A549 (cell line): ENCODE measurements at regions not wholly inside any gene's neighbourhood (a gene's known extent, or its start where the extent isn't known, plus 50 kb on each side); places are given as distances from the start of the nearest gene placed in this dataset.

ENCODE experiments used
- BHLHE40 ChIP-seq: IDR thresholded peaks from 2 replicates; pipeline ENCODE4 v1.6.1; 2012; ENCODE audit warnings: low read depth, low read length, inconsistent platforms
- CHD2 ChIP-seq: fragments of 150-350 bp; IDR thresholded peaks from 2 replicates; pipeline ENCODE4 v1.6.1; 2014; ENCODE audit warnings: low read length; ENCODE audit not compliant: partially characterized antibody
- CTCF ChIP-seq: fragments of >200 bp; sonication (Bioruptor Twin); formaldehyde crosslinking; IDR thresholded peaks from 3 replicates; pipeline ENCODE4 v1.5.1; 2016
- E2F6 ChIP-seq: IDR thresholded peaks from 2 replicates; pipeline ENCODE4 v1.6.1; 2012; ENCODE audit warnings: low read depth, borderline replicate concordance
- HDAC2 ChIP-seq: fragments of 200-600 bp; sonication (generic); IDR thresholded peaks from 2 replicates; pipeline ENCODE4 v1.6.1; 2016
- PBX3 ChIP-seq: IDR thresholded peaks from 2 replicates; pipeline ENCODE4 v1.6.1; 2012
- POLR2A ChIP-seq: IDR thresholded peaks from 2 replicates; pipeline ENCODE4 v1.6.1; 2012; ENCODE audit warnings: mild to moderate bottlenecking, low read length
- RAD21 ChIP-seq, 2 experiments: fragments of >200 bp in 1 of 2; sonication (Bioruptor Twin) in 1 of 2; formaldehyde crosslinking in 1 of 2; IDR thresholded peaks in 1 of 2; conservative IDR thresholded peaks in 1 of 2; 2 replicates in 1 of 2; 3 replicates in 1 of 2; pipeline ENCODE4 v1.6.1; 2012 to 2018; ENCODE audit warnings: inconsistent platforms in 1 of 2
- REST ChIP-seq: fragments of 200-600 bp; sonication (generic); IDR thresholded peaks from 2 replicates; pipeline ENCODE4 v1.6.1; 2016; ENCODE audit warnings: antibody characterized with exemption, mild to moderate bottlenecking, moderate library complexity
- SMC3 ChIP-seq: fragments of >200 bp; sonication (Bioruptor Twin); formaldehyde crosslinking; IDR thresholded peaks from 3 replicates; pipeline ENCODE4 v1.6.1; 2018; ENCODE audit warnings: inconsistent platforms
- USF2 ChIP-seq: fragments of 450-650 bp; IDR thresholded peaks from 2 replicates; pipeline ENCODE4 v1.6.1; 2014; ENCODE audit warnings: antibody characterized with exemption

GRCh38 chr14:89000007-89000942 lies 175.8 kb downstream of the TTC8 start:
- TF ChIP-seq CTCF (no peak), POLR2A (no peak), PBX3 (peak; percentile 80; the same call in 1 of the 2 replicates), BHLHE40 (no peak), E2F6 (no peak), CHD2 (no peak), SMC3 (peak; percentile 13; the same call in 2 of the 3 replicates), RAD21 (conservative IDR thresholded peaks at IDR 0.05 in 1 of 2, IDR thresholded peaks at IDR 0.05 in 1 of 2) (peak in 1 of 2 experiments; percentile 24; a peak in 1 of 5 replicates), REST (no peak), HDAC2 (no peak), USF2 (no peak)
